Breast epithelium (tissue), 4 donors: ENCODE measurements at regions not wholly inside any gene's neighbourhood (a gene's known extent, or its start where the extent isn't known, plus 50 kb on each side); places are given as distances from the start of the nearest gene placed in this dataset.

Experiments used
- DNase-seq, 2 donors: peaks; one replicate each; pipeline ENCODE4 v3.0.0-alpha.2; 2019; ENCODE audit warnings: low spot score in 2 of 2
- H3K27ac ChIP-seq, 2 donors: fragments of 200-600 bp; sonication (generic) in 1 of 2; one replicate each; pipeline ENCODE4 v1.5.1; 2016 to 2019; ENCODE audit warnings: mild to moderate bottlenecking in 1 of 2
- H3K27me3 ChIP-seq, 2 donors: fragments of 200-600 bp; sonication (generic) in 1 of 2; one replicate each; pipeline versions ENCODE4 v1.5.1 to v1.6.0; 2017 to 2019; ENCODE audit warnings: control low read depth in 1 of 2, mild to moderate bottlenecking in 1 of 2
- H3K36me3 ChIP-seq: fragments of 200-600 bp; one replicate; pipeline ENCODE4 v1.5.1; 2019
- H3K4me1 ChIP-seq, 2 donors: fragments of 200-600 bp; sonication (generic); one replicate each; pipeline ENCODE4 v1.5.1; 2016 to 2019; ENCODE audit warnings: control low read depth in 1 of 2
- H3K4me3 ChIP-seq, 3 donors: fragments of 200-600 bp; sonication (generic); 1 replicate in 2 of 3; 2 replicates in 1 of 3; pipeline ENCODE4 v1.5.1; 2016 to 2019; ENCODE audit warnings: mild to moderate bottlenecking in 3 of 3, moderate library complexity in 2 of 3
- H3K9me3 ChIP-seq, 2 donors: fragments of 200-600 bp; sonication (generic) in 1 of 2; one replicate each; pipeline ENCODE4 v1.5.1; 2016 to 2019; ENCODE audit warnings: control low read depth in 1 of 2
- POLR2A ChIP-seq: fragments of 450-650 bp; IDR thresholded peaks from one replicate; pipeline ENCODE4 v1.6.1; 2016; ENCODE audit warnings: antibody characterized with exemption, mild to moderate bottlenecking, moderate library complexity
- POLR2AphosphoS5 ChIP-seq, 3 donors: sonication (generic); formaldehyde crosslinking; IDR thresholded peaks; one replicate each; pipeline ENCODE4 v1.6.1; 2017; ENCODE audit warnings: antibody characterized with exemption in 3 of 3
- intact Hi-C: fragments of 100-400 bp; cut with DNase I; formaldehyde crosslinking; loops from one replicate; pipeline ENCODE4 v1.15.1; 2023; ENCODE audit warnings: low total_unique reads
- TF ChIP-seq, protein P1 (sequence below), 3 donors: fragments of 450-650 bp; IDR thresholded peaks; one replicate each; pipeline ENCODE4 v1.5.1; 2016 to 2017; ENCODE audit warnings: antibody characterized with exemption in 3 of 3, mild to moderate bottlenecking in 3 of 3, moderate library complexity in 3 of 3

DNA sequence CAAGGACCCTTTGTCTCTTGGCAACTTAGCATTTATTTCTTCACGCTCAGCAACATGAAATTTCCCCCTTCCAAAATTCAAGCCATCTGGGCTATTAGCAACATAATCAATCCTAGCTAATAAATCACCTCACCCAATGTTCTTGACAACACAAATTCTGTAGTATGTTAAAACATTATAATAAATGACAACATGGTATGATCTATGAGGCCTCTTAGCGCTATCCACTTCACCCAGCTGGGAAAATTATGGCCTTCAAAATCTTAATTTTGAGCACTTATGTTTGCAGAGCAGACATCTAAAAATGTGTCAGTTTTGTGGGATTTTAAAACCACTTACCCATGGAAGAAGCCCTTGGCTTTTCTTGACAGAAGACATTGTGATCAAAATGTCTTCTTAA lies 181.9 kb downstream of the HDGFL1 start:
- H3K36me3 ChIP-seq = no peaks in the 10 kb centered on the region
- no peaks in the 10 kb centered on the region for H3K4me1 ChIP-seq
- intact Hi-C loops = no loop called here
- no peak overlapping the region for H3K4me3 ChIP-seq
- H3K27me3 ChIP-seq = no peaks in the 10 kb centered on the region
- H3K27ac ChIP-seq = no peak overlapping the region
- no peaks in the 10 kb centered on the region for H3K9me3 ChIP-seq
- DNase-seq = no peak
- TF ChIP-seq, protein P1, sequence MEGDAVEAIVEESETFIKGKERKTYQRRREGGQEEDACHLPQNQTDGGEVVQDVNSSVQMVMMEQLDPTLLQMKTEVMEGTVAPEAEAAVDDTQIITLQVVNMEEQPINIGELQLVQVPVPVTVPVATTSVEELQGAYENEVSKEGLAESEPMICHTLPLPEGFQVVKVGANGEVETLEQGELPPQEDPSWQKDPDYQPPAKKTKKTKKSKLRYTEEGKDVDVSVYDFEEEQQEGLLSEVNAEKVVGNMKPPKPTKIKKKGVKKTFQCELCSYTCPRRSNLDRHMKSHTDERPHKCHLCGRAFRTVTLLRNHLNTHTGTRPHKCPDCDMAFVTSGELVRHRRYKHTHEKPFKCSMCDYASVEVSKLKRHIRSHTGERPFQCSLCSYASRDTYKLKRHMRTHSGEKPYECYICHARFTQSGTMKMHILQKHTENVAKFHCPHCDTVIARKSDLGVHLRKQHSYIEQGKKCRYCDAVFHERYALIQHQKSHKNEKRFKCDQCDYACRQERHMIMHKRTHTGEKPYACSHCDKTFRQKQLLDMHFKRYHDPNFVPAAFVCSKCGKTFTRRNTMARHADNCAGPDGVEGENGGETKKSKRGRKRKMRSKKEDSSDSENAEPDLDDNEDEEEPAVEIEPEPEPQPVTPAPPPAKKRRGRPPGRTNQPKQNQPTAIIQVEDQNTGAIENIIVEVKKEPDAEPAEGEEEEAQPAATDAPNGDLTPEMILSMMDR (IDR thresholded peaks at IDR 0.05) = no peak
- no peak for TF ChIP-seq POLR2AphosphoS5 (IDR thresholded peaks at IDR 0.05)
- TF ChIP-seq POLR2A = no peak

DNA sequence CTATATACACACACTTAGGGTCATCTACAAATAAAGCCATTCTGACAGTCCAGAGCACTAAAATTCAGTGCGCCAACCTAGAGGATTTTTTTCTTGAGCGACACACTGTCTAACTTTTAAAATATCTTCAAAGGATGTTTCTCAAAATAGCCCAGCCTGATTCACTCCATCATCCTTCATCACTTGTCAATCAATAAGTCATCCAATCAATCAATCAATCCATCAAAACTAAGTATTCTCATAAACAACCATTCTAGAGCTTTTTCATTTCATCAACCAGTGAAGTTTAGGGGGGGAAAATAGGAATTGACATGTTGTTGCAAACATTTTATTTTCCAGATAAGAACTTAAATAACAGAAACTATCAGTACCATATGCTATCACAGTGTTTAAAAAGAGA lies 183.2 kb downstream of the HDGFL1 start:
- intact Hi-C loops = no loop called here
- DNase-seq = no peak
- H3K27me3 ChIP-seq = no peaks in the 10 kb centered on the region
- H3K27ac ChIP-seq = no peak overlapping the region
- TF ChIP-seq POLR2A (no peak), POLR2AphosphoS5 (IDR thresholded peaks at IDR 0.05) (no peak)
- TF ChIP-seq, protein P1 (IDR thresholded peaks at IDR 0.05) = no peak
- no peaks in the 10 kb centered on the region for H3K9me3 ChIP-seq
- H3K4me1 ChIP-seq = no peaks in the 10 kb centered on the region
- H3K4me3 ChIP-seq = no peak overlapping the region
- H3K36me3 ChIP-seq = no peaks in the 10 kb centered on the region

DNA sequence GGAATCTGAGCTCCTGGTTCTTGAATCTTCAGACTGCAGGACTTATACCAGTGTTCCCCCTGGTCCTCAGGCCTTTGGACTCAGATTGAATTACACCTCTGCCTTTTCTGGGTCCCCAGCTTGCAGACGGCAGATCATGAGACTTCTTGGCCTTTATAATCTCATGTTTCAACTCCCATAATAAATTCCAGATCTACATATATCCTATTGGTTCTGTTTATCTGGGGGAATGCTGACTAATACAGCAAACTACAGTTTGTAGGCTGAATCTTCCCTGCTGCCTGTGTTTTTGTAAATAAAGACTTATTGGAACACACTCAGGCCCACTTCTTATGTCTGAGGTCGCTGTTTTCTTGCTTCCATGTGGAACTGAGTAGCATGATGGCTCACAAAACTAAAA lies 184.7 kb downstream of the HDGFL1 start:
- no peak overlapping the region for H3K27ac ChIP-seq
- no peaks in the 10 kb centered on the region for H3K9me3 ChIP-seq
- no peak overlapping the region for H3K4me3 ChIP-seq
- H3K4me1 ChIP-seq = no peaks in the 10 kb centered on the region
- intact Hi-C loops = no loop called here
- no peaks in the 10 kb centered on the region for H3K27me3 ChIP-seq
- no peak for TF ChIP-seq POLR2A
- TF ChIP-seq, protein P1 (IDR thresholded peaks at IDR 0.05) = no peak
- no peak for TF ChIP-seq POLR2AphosphoS5 (IDR thresholded peaks at IDR 0.05)
- no peak for DNase-seq
- no peaks in the 10 kb centered on the region for H3K36me3 ChIP-seq

DNA sequence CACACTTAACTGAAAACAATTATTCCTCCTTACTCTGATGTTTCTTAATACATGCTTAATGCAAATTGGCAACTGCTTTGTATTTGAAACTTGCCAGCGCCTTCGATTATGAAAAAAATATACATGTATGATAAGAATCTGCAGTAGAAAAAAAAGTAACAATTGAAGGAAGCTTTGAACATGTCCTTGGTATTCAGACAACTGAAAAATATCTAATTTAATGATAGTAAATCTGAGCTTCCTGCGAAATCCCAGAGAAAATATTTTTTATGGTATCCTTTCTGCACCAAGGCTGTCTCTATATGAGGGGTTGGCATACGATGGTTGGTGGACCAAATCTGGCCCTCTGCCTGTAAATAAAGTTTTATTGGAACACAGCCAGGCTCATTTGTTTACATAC lies 186.2 kb downstream of the HDGFL1 start:
- DNase-seq = no peak
- Histone ChIP-seq H3K9me3 (no peaks in the 10 kb centered on the region), H3K36me3 (no peaks in the 10 kb centered on the region), H3K27ac (no peak overlapping the region), H3K4me3 (no peak overlapping the region), H3K27me3 (no peaks in the 10 kb centered on the region), H3K4me1 (no peaks in the 10 kb centered on the region)
- TF ChIP-seq POLR2AphosphoS5 (IDR thresholded peaks at IDR 0.05) = no peak
- no peak for TF ChIP-seq POLR2A
- intact Hi-C loops = no loop called here

DNA sequence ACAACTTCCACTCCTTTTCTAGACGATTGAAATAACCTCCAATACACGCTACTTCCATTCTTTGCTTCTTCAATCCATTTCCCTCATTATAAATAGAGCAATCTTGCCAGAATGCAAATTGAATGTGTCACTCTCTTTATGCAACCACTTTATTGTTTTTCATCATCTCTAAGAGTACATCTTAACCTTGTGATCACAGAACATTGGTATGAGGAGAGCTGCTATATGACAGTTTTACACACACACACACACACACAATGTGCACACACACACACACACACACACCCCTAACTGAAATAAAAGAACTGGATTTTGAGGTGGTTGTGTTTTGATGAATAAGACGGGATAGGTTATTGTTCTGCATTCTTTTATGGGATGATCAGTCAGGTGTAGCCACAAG lies 187.0 kb downstream of the HDGFL1 start:
- no peak for DNase-seq
- Histone ChIP-seq H3K27me3 (no peaks in the 10 kb centered on the region), H3K4me3 (no peak overlapping the region), H3K27ac (no peak overlapping the region), H3K36me3 (no peaks in the 10 kb centered on the region), H3K4me1 (no peaks in the 10 kb centered on the region), H3K9me3 (no peaks in the 10 kb centered on the region)
- TF ChIP-seq, protein P1 (IDR thresholded peaks at IDR 0.05) = no peak
- TF ChIP-seq POLR2A = no peak
- TF ChIP-seq POLR2AphosphoS5 (IDR thresholded peaks at IDR 0.05) = no peak
- intact Hi-C loops = no loop called here

DNA sequence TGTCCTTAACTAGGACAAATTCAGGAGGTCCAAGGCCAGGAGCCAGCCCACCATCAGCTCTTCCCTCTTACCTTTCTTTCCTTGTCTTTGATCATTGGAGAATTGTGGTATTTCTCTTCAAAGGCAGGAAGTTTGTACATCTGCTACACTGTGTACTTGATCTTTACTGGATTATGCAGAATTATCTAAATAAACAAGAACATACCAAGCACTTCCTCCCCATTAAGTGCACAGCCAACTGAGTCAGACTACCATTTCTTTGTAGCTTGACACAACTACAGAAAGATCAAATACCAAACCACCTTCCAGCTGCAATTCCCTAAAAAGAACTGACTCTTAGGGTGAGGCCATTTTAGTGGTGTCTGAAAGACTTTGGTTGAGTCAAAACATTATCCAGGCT lies 195.1 kb downstream of the HDGFL1 start:
- Histone ChIP-seq H3K27ac (no peak overlapping the region), H3K9me3 (no peaks in the 10 kb centered on the region), H3K4me1 (no peaks in the 10 kb centered on the region), H3K36me3 (no peaks in the 10 kb centered on the region), H3K27me3 (no peaks in the 10 kb centered on the region), H3K4me3 (no peak overlapping the region)
- no peak for DNase-seq
- no peak for TF ChIP-seq POLR2A
- no peak for TF ChIP-seq POLR2AphosphoS5 (IDR thresholded peaks at IDR 0.05)
- TF ChIP-seq, protein P1 (IDR thresholded peaks at IDR 0.05) = no peak
- intact Hi-C loops = no loop called here
